ENCODE measurements at regions not wholly inside any gene's neighbourhood (a gene's known extent, or its start where the extent isn't known, plus 50 kb on each side); places are given as distances from the start of the nearest gene placed in this dataset.

DNA sequence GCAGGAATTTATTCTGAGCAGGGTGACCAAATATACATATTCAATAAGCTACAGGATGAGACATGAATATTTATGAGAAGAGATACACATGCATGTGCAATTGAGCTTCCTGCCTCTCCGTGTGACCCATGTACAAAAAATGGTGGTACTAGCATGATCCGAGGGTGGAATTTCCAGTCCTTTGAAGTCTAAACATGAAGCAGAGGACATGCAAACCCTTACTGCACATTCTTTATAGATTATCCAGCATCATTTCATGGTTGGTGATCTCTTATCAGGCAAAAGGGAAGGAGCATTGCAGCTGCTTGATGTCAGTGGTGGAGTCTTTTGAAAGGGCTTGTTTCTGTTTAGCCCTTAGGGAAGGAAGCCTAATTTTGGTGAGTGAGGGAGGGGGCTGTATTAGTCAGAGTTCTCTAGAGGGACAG lies 448.6 kb downstream of the SETD4 start:
- TF ChIP-seq POLR2AphosphoS5 (IDR thresholded peaks at IDR 0.05; ENCODE audit: low read depth, low read length): no peak
- TF ChIP-seq, protein P1, sequence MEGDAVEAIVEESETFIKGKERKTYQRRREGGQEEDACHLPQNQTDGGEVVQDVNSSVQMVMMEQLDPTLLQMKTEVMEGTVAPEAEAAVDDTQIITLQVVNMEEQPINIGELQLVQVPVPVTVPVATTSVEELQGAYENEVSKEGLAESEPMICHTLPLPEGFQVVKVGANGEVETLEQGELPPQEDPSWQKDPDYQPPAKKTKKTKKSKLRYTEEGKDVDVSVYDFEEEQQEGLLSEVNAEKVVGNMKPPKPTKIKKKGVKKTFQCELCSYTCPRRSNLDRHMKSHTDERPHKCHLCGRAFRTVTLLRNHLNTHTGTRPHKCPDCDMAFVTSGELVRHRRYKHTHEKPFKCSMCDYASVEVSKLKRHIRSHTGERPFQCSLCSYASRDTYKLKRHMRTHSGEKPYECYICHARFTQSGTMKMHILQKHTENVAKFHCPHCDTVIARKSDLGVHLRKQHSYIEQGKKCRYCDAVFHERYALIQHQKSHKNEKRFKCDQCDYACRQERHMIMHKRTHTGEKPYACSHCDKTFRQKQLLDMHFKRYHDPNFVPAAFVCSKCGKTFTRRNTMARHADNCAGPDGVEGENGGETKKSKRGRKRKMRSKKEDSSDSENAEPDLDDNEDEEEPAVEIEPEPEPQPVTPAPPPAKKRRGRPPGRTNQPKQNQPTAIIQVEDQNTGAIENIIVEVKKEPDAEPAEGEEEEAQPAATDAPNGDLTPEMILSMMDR (IDR thresholded peaks at IDR 0.05): no peak
- TF ChIP-seq, protein P2, sequence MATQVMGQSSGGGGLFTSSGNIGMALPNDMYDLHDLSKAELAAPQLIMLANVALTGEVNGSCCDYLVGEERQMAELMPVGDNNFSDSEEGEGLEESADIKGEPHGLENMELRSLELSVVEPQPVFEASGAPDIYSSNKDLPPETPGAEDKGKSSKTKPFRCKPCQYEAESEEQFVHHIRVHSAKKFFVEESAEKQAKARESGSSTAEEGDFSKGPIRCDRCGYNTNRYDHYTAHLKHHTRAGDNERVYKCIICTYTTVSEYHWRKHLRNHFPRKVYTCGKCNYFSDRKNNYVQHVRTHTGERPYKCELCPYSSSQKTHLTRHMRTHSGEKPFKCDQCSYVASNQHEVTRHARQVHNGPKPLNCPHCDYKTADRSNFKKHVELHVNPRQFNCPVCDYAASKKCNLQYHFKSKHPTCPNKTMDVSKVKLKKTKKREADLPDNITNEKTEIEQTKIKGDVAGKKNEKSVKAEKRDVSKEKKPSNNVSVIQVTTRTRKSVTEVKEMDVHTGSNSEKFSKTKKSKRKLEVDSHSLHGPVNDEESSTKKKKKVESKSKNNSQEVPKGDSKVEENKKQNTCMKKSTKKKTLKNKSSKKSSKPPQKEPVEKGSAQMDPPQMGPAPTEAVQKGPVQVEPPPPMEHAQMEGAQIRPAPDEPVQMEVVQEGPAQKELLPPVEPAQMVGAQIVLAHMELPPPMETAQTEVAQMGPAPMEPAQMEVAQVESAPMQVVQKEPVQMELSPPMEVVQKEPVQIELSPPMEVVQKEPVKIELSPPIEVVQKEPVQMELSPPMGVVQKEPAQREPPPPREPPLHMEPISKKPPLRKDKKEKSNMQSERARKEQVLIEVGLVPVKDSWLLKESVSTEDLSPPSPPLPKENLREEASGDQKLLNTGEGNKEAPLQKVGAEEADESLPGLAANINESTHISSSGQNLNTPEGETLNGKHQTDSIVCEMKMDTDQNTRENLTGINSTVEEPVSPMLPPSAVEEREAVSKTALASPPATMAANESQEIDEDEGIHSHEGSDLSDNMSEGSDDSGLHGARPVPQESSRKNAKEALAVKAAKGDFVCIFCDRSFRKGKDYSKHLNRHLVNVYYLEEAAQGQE (IDR thresholded peaks at IDR 0.05; ENCODE audit: insufficient read depth in 1 of 2, low read depth in 2 of 2, low read length in 1 of 2): no peak
